HEK293 (cell line): ENCODE measurements at regions not wholly inside any gene's neighbourhood (a gene's known extent, or its start where the extent isn't known, plus 50 kb on each side); places are given as distances from the start of the nearest gene placed in this dataset.

ENCODE experiments used
- GLI4 ChIP-seq: fragments of 450-650 bp; formaldehyde crosslinking; IDR thresholded peaks from 2 replicates; pipeline ENCODE4 v1.5.1; 2016; ENCODE audit warnings: missing biosample characterization, missing genetic modification characterization
- SP7 ChIP-seq: fragments of 450-650 bp; formaldehyde crosslinking; IDR thresholded peaks from 2 replicates; pipeline ENCODE4 v1.5.1; 2016; ENCODE audit warnings: missing biosample characterization, missing genetic modification characterization
- TRIM28 ChIP-seq: IDR thresholded peaks from 2 replicates; pipeline ENCODE4 v1.6.1; 2011; ENCODE audit warnings: low read length, control low read depth, borderline replicate concordance
- YY1 ChIP-seq: fragments of 450-650 bp; formaldehyde crosslinking; IDR thresholded peaks from 2 replicates; pipeline ENCODE4 v1.5.1; 2018; ENCODE audit warnings: missing biosample characterization, missing genetic modification characterization
- ZNF202 ChIP-seq: fragments of 450-650 bp; formaldehyde crosslinking; IDR thresholded peaks from 2 replicates; pipeline ENCODE4 v1.5.1; 2016; ENCODE audit warnings: missing biosample characterization, missing genetic modification characterization, borderline replicate concordance
- ZNF311 ChIP-seq: fragments of 450-650 bp; formaldehyde crosslinking; IDR thresholded peaks from 2 replicates; pipeline ENCODE4 v1.5.1; 2017; ENCODE audit warnings: missing biosample characterization, missing genetic modification characterization, borderline replicate concordance
- ZNF48 ChIP-seq: fragments of 450-650 bp; formaldehyde crosslinking; IDR thresholded peaks from 2 replicates; pipeline ENCODE4 v1.5.1; 2016; ENCODE audit warnings: missing biosample characterization, missing genetic modification characterization
- ZNF558 ChIP-seq: fragments of 450-650 bp; formaldehyde crosslinking; IDR thresholded peaks from 2 replicates; pipeline ENCODE4 v1.5.1; 2016; ENCODE audit warnings: missing biosample characterization, missing genetic modification characterization
- ZNF629 ChIP-seq: fragments of 450-650 bp; formaldehyde crosslinking; IDR thresholded peaks from 2 replicates; pipeline ENCODE4 v1.5.1; 2017; ENCODE audit warnings: missing biosample characterization, missing genetic modification characterization
- TF ChIP-seq, protein P1 (sequence below): fragments of 450-650 bp; formaldehyde crosslinking; IDR thresholded peaks from 2 replicates; pipeline ENCODE4 v1.5.1; 2016; ENCODE audit warnings: missing biosample characterization, missing genetic modification characterization
- TF ChIP-seq, protein P2 (sequence below): fragments of 450-650 bp; formaldehyde crosslinking; IDR thresholded peaks from 2 replicates; pipeline ENCODE4 v1.5.1; 2016; ENCODE audit warnings: missing biosample characterization, missing genetic modification characterization
- TF ChIP-seq, protein P3 (sequence below): fragments of 450-650 bp; formaldehyde crosslinking; IDR thresholded peaks from 2 replicates; pipeline ENCODE4 v1.5.1; 2016; ENCODE audit warnings: missing biosample characterization, missing genetic modification characterization

DNA sequence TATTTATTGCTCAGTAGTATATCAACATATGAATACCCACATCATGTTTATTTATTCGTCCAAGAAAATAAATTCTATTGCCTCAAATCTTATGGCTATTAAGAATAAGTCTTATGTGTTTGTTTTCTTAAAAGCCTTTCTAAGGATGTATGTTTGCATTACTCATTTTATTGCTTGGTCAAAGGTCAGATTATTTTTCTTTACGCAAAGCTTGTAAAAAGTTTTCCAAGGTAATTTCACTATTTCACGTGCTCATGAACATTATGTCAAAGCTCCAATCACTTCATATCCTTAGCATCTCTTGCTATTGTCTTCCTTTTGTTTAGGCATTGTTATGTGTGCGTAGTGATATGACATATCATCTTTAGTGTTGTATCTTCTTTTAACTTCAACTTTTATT, 258.5 kb upstream of the FSTL5 start:
- TF ChIP-seq ZNF629 (tag by site-specific recombination): no peak
- no peak for TF ChIP-seq YY1 (tag by site-specific recombination)
- TF ChIP-seq GLI4 (tag by site-specific recombination): no peak
- TF ChIP-seq ZNF311 (tag by site-specific recombination): no peak
- no peak for TF ChIP-seq TRIM28
- TF ChIP-seq, protein P1, sequence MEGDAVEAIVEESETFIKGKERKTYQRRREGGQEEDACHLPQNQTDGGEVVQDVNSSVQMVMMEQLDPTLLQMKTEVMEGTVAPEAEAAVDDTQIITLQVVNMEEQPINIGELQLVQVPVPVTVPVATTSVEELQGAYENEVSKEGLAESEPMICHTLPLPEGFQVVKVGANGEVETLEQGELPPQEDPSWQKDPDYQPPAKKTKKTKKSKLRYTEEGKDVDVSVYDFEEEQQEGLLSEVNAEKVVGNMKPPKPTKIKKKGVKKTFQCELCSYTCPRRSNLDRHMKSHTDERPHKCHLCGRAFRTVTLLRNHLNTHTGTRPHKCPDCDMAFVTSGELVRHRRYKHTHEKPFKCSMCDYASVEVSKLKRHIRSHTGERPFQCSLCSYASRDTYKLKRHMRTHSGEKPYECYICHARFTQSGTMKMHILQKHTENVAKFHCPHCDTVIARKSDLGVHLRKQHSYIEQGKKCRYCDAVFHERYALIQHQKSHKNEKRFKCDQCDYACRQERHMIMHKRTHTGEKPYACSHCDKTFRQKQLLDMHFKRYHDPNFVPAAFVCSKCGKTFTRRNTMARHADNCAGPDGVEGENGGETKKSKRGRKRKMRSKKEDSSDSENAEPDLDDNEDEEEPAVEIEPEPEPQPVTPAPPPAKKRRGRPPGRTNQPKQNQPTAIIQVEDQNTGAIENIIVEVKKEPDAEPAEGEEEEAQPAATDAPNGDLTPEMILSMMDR (tag by site-specific recombination): no peak
- TF ChIP-seq SP7 (tag by site-specific recombination): no peak
- TF ChIP-seq ZNF558 (tag by site-specific recombination): no peak
- no peak for TF ChIP-seq ZNF202 (tag by site-specific recombination)
- no peak for TF ChIP-seq ZNF48 (tag by site-specific recombination)
- TF ChIP-seq, protein P2, sequence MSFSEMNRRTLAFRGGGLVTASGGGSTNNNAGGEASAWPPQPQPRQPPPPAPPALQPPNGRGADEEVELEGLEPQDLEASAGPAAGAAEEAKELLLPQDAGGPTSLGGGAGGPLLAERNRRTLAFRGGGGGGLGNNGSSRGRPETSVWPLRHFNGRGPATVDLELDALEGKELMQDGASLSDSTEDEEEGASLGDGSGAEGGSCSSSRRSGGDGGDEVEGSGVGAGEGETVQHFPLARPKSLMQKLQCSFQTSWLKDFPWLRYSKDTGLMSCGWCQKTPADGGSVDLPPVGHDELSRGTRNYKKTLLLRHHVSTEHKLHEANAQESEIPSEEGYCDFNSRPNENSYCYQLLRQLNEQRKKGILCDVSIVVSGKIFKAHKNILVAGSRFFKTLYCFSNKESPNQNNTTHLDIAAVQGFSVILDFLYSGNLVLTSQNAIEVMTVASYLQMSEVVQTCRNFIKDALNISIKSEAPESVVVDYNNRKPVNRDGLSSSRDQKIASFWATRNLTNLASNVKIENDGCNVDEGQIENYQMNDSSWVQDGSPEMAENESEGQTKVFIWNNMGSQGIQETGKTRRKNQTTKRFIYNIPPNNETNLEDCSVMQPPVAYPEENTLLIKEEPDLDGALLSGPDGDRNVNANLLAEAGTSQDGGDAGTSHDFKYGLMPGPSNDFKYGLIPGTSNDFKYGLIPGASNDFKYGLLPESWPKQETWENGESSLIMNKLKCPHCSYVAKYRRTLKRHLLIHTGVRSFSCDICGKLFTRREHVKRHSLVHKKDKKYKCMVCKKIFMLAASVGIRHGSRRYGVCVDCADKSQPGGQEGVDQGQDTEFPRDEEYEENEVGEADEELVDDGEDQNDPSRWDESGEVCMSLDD (tag by site-specific recombination): no peak
- TF ChIP-seq, protein P3, sequence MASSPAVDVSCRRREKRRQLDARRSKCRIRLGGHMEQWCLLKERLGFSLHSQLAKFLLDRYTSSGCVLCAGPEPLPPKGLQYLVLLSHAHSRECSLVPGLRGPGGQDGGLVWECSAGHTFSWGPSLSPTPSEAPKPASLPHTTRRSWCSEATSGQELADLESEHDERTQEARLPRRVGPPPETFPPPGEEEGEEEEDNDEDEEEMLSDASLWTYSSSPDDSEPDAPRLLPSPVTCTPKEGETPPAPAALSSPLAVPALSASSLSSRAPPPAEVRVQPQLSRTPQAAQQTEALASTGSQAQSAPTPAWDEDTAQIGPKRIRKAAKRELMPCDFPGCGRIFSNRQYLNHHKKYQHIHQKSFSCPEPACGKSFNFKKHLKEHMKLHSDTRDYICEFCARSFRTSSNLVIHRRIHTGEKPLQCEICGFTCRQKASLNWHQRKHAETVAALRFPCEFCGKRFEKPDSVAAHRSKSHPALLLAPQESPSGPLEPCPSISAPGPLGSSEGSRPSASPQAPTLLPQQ: no peak
